ENCODE measurements at regions not wholly inside any gene's neighbourhood (a gene's known extent, or its start where the extent isn't known, plus 50 kb on each side); places are given as distances from the start of the nearest gene placed in this dataset.

DNA sequence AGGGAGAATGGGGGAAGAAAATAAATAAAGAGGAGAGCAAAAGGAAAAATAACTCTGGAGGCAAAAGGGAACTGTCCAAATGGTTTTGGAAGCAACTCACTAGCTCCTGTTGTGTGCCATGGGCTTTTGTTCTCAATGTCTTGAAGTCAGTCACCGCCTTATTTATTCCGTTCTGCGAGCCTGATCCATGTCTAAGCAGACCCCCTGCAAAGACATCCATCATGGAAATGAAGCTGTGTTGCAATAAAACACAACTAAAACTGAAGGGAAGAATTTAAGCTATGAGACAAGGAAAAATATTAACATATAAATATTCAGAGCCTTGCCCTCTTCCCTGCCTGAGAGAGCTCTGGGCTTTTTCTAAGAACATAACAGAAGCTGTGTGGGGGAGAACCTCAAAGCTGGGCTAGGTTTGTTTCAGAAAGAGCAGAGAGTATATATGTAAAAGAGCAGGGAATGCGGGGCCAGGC is 373.2 kb upstream of the CNR1 start:
- POLR2A ChIA-PET (ENCODE audit: unreplicated experiment), result no interaction called here
- no peaks in the 10 kb centered on the region for H3K9me2 ChIP-seq (ENCODE audit: insufficient read depth)

DNA sequence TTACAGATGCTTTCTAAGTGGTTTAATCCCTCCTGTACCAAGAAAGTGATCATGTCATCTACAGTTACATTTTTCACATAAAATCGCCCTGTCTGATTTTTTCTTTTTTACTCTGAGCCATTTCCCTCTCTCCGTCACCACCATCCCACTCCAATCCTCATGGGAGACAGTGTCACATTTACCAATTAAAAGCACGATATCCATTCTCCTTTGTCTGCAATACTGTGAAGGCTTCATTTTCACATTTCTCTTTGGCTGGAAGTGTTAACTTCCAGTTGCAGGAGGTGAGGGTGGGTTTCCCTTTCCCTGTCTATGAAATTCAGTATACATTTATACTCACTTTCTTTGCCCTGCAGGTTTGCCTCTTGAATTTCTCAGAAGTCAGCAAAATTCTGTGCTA is 372.7 kb upstream of the CNR1 start:
- no peaks in the 10 kb centered on the region for H4K20me1 ChIP-seq (ENCODE audit: insufficient read depth)
- no peaks in the 10 kb centered on the region for H3K79me2 ChIP-seq (ENCODE audit: low read depth)
- DNase-seq, result no peak
- no peak for TF ChIP-seq EZH2 (IDR thresholded peaks at IDR 0.05; ENCODE audit: low read depth)
- no peak for TF ChIP-seq CTCF (conservative IDR thresholded peaks at IDR 0.05)
- H3K9me3 ChIP-seq (ENCODE audit: insufficient read depth, low read depth), result no peaks in the 10 kb centered on the region
- H3K36me3 ChIP-seq (ENCODE audit: low read depth), result no peaks in the 10 kb centered on the region
- H3K27ac ChIP-seq, result no peak overlapping the region
- no TSS peak for BruUV-seq (replicated peaks)
- CTCF ChIA-PET, result no interaction called here
- no peak overlapping the region for H3K4me3 ChIP-seq
- no peak overlapping the region for H2AFZ ChIP-seq
- intact Hi-C loops (cut with micrococcal nuclease; ENCODE audit: unreplicated experiment), result no loop called here
- POLR2A ChIA-PET (ENCODE audit: unreplicated experiment), result no interaction called here
- no peaks in the 10 kb centered on the region for H3K4me1 ChIP-seq (replicated peaks; ENCODE audit: insufficient read depth)
- peaks cover 10% of the 10 kb centered on the region; the same call in 1 of the 2 replicates for H3K27me3 ChIP-seq (ENCODE audit: insufficient read depth, low read depth)
- no peaks in the 10 kb centered on the region for H3F3A ChIP-seq (ENCODE audit: insufficient read depth, low read depth)
- no peak overlapping the region for H3K4me2 ChIP-seq
- no peaks in the 10 kb centered on the region for H3K9me2 ChIP-seq (ENCODE audit: insufficient read depth)

More for the DNA sequence above, 373.2 kb upstream of the CNR1 start:
- Histone ChIP-seq H3K27me3 (ENCODE audit: insufficient read depth, low read depth) (peaks cover 11% of the 10 kb centered on the region; the same call in 1 of the 2 replicates), H3K4me1 (replicated peaks; ENCODE audit: insufficient read depth) (no peaks in the 10 kb centered on the region), H3K4me3 (no peak overlapping the region), H3K9me3 (ENCODE audit: insufficient read depth, low read depth) (no peaks in the 10 kb centered on the region), H3F3A (ENCODE audit: insufficient read depth, low read depth) (no peaks in the 10 kb centered on the region), H3K36me3 (ENCODE audit: low read depth) (no peaks in the 10 kb centered on the region), H2AFZ (no peak overlapping the region), H3K79me2 (ENCODE audit: low read depth) (no peaks in the 10 kb centered on the region), H3K4me2 (no peak overlapping the region), H4K20me1 (ENCODE audit: insufficient read depth) (no peaks in the 10 kb centered on the region), H3K27ac (no peak overlapping the region)
- TF ChIP-seq CTCF (conservative IDR thresholded peaks at IDR 0.05) (no peak), EZH2 (IDR thresholded peaks at IDR 0.05; ENCODE audit: low read depth) (no peak)
- no TSS peak for BruUV-seq (replicated peaks)
- intact Hi-C loops (cut with micrococcal nuclease; ENCODE audit: unreplicated experiment), result no loop called here
- no peak for DNase-seq
- CTCF ChIA-PET, result no interaction called here

- Histone ChIP-seq H3K4me1 (replicated peaks; ENCODE audit: insufficient read depth) (no peaks in the 10 kb centered on the region), H3K4me2 (no peak overlapping the region), H2AFZ (no peak overlapping the region), H3K36me3 (ENCODE audit: low read depth) (no peaks in the 10 kb centered on the region), H3K27ac (no peak overlapping the region), H3K9me3 (ENCODE audit: insufficient read depth, low read depth) (no peaks in the 10 kb centered on the region), H3K27me3 (ENCODE audit: insufficient read depth, low read depth) (peaks cover 10% of the 10 kb centered on the region; the same call in 1 of the 2 replicates), H3K79me2 (ENCODE audit: low read depth) (no peaks in the 10 kb centered on the region), H4K20me1 (ENCODE audit: insufficient read depth) (no peaks in the 10 kb centered on the region), H3K9me2 (ENCODE audit: insufficient read depth) (no peaks in the 10 kb centered on the region), H3F3A (ENCODE audit: insufficient read depth, low read depth) (no peaks in the 10 kb centered on the region), H3K4me3 (no peak overlapping the region)
- POLR2A ChIA-PET (ENCODE audit: unreplicated experiment), result no interaction called here
- TF ChIP-seq CTCF (conservative IDR thresholded peaks at IDR 0.05), result no peak
- no peak for TF ChIP-seq EZH2 (IDR thresholded peaks at IDR 0.05; ENCODE audit: low read depth)
- intact Hi-C loops (cut with micrococcal nuclease; ENCODE audit: unreplicated experiment), result no loop called here
- no peak for DNase-seq
- CTCF ChIA-PET, result no interaction called here
- no TSS peak for BruUV-seq (replicated peaks)
Observed at GRCh38 chr6:88538130-88538706, 372.1 kb upstream of the CNR1 start.
